ENCODE measurements at regions not wholly inside any gene's neighbourhood (a gene's known extent, or its start where the extent isn't known, plus 50 kb on each side); places are given as distances from the start of the nearest gene placed in this dataset.

DNA sequence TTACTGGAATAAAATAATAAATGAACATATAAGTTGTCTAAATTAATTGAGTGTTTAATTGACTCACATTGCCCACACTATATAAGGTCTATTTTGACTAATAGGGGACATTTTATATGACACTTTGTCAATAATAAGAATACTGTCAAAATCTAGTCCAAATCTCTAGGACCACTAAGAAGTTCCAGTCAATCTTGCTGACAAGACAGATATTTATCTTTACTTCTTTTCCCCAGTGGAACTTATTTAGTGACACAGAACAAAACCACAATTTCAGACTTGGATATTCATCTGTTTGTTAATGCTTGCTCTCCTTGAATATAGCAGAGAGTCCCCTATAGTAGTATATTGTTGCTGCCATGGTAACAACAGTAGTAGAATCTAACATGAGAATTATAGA, 954.6 kb upstream of the MANEA start:
- H3K9me3 ChIP-seq (ENCODE audit: insufficient read depth, low read length), result no peaks in the 10 kb centered on the region
- no peak overlapping the region for H3K27ac ChIP-seq (ENCODE audit: low read length)
- no peaks in the 10 kb centered on the region for H3K36me3 ChIP-seq (replicated peaks; ENCODE audit: low read depth, low read length)
- no peaks in the 10 kb centered on the region for H4K20me1 ChIP-seq (ENCODE audit: insufficient read depth, low read length)
- no peak overlapping the region for H3K4me3 ChIP-seq (ENCODE audit: low read length)
- no peak overlapping the region for H2AFZ ChIP-seq (ENCODE audit: low read depth, low read length)
- no peaks in the 10 kb centered on the region for H3K27me3 ChIP-seq (ENCODE audit: low read depth, low read length)
- TF ChIP-seq, protein P1, sequence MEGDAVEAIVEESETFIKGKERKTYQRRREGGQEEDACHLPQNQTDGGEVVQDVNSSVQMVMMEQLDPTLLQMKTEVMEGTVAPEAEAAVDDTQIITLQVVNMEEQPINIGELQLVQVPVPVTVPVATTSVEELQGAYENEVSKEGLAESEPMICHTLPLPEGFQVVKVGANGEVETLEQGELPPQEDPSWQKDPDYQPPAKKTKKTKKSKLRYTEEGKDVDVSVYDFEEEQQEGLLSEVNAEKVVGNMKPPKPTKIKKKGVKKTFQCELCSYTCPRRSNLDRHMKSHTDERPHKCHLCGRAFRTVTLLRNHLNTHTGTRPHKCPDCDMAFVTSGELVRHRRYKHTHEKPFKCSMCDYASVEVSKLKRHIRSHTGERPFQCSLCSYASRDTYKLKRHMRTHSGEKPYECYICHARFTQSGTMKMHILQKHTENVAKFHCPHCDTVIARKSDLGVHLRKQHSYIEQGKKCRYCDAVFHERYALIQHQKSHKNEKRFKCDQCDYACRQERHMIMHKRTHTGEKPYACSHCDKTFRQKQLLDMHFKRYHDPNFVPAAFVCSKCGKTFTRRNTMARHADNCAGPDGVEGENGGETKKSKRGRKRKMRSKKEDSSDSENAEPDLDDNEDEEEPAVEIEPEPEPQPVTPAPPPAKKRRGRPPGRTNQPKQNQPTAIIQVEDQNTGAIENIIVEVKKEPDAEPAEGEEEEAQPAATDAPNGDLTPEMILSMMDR (IDR thresholded peaks at IDR 0.05; ENCODE audit: low read depth, low read length), result no peak
- no peak for TF ChIP-seq EZH2phosphoT487 (IDR thresholded peaks at IDR 0.05; ENCODE audit: low read depth)
- no peak overlapping the region for H3K9ac ChIP-seq (ENCODE audit: low read length)
- H3K4me2 ChIP-seq (ENCODE audit: low read length), result no peak overlapping the region
- H3K79me2 ChIP-seq (ENCODE audit: low read length), result no peaks in the 10 kb centered on the region
- H3K4me1 ChIP-seq (ENCODE audit: low read length), result no peaks in the 10 kb centered on the region

DNA sequence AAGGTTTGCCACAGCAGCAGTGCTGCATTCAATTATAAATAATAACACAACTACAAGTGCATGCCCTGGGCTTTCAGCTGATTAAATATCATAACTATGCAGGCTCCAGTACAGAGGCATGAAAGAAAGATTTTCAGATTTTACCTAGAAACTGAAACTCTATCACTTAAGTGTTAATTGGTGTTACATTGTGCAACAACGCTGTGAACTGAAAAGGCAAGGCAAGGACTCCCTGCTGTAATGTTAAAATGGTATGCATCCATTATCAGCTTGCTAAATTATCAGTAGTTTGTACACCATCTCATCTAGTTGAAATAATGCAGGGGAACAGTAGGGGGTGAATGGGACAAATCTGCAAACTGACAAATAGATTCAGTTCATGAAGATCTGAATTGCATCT, 976.7 kb upstream of the MANEA start:
- Histone ChIP-seq H3K9me3 (ENCODE audit: insufficient read depth, low read length) (no peaks in the 10 kb centered on the region), H3K4me3 (ENCODE audit: low read length) (no peak overlapping the region), H3K27me3 (ENCODE audit: low read depth, low read length) (no peaks in the 10 kb centered on the region), H3K27ac (ENCODE audit: low read length) (no peak overlapping the region), H3K36me3 (replicated peaks; ENCODE audit: low read depth, low read length) (no peaks in the 10 kb centered on the region), H2AFZ (ENCODE audit: low read depth, low read length) (no peak overlapping the region), H3K79me2 (ENCODE audit: low read length) (no peaks in the 10 kb centered on the region), H3K9ac (ENCODE audit: low read length) (no peak overlapping the region), H3K4me2 (ENCODE audit: low read length) (no peak overlapping the region), H4K20me1 (ENCODE audit: insufficient read depth, low read length) (no peaks in the 10 kb centered on the region), H3K4me1 (ENCODE audit: low read length) (no peaks in the 10 kb centered on the region)
- TF ChIP-seq EZH2phosphoT487 (IDR thresholded peaks at IDR 0.05; ENCODE audit: low read depth), result no peak
- TF ChIP-seq, protein P1 (IDR thresholded peaks at IDR 0.05; ENCODE audit: low read depth, low read length), result no peak

DNA sequence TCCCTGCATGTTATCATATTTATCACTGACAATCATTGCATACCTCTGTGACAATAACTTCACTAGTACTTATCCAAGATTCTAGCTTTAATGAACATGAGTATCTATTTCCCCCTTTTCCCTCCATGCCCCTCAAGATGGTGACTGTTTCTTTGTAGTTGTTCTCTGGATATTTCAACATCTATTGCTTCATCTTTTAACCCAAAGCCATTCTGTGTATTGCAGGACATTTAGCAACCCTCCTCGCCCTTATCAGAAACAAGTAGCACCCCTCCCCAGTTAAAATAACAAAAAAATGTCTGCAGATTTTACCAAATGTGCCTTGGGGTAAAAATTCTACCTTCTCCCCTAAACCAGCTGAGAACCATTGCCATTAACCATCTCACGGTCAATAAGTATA, 979.8 kb upstream of the MANEA start:
- no peak overlapping the region for H2AFZ ChIP-seq (ENCODE audit: low read depth, low read length)

DNA sequence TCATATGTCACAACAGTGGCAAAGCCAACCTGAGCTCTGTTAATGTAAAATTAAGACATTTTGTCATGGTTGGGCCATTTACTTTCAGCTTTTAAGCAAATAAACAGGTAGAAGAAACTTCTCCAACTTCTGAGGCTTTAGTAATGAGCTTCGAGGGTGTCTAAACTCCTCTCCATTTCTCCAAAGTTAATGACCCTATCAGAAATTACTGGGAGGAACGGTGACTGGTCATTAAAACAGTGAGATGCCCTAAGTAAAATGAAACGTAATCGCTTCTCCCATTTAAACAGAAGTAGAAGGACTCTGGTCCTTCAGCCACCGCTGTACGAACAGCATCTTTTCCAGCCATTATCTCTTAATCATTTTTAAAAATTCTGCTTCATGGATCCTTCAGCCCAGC, 986.9 kb upstream of the MANEA start:
- TF ChIP-seq, protein P1 (IDR thresholded peaks at IDR 0.05; ENCODE audit: low read depth, low read length), result no peak
- no peak for TF ChIP-seq EZH2phosphoT487 (IDR thresholded peaks at IDR 0.05; ENCODE audit: low read depth)
- no peak overlapping the region for H2AFZ ChIP-seq (ENCODE audit: low read depth, low read length)
- no peaks in the 10 kb centered on the region for H3K4me1 ChIP-seq (ENCODE audit: low read length)
- no peak overlapping the region for H3K4me2 ChIP-seq (ENCODE audit: low read length)
- H3K4me3 ChIP-seq (ENCODE audit: low read length), result no peak overlapping the region
- no peak overlapping the region for H3K9ac ChIP-seq (ENCODE audit: low read length)
- H3K36me3 ChIP-seq (replicated peaks; ENCODE audit: low read depth, low read length), result no peaks in the 10 kb centered on the region
- H3K9me3 ChIP-seq (ENCODE audit: insufficient read depth, low read length), result no peaks in the 10 kb centered on the region
- no peaks in the 10 kb centered on the region for H3K27me3 ChIP-seq (ENCODE audit: low read depth, low read length)
- no peak overlapping the region for H3K27ac ChIP-seq (ENCODE audit: low read length)
- no peaks in the 10 kb centered on the region for H3K79me2 ChIP-seq (ENCODE audit: low read length)
- no peaks in the 10 kb centered on the region for H4K20me1 ChIP-seq (ENCODE audit: insufficient read depth, low read length)

More for the DNA sequence above, 979.8 kb upstream of the MANEA start:
- Histone ChIP-seq H3K79me2 (ENCODE audit: low read length) (no peaks in the 10 kb centered on the region), H3K4me3 (ENCODE audit: low read length) (no peak overlapping the region), H3K4me2 (ENCODE audit: low read length) (no peak overlapping the region), H4K20me1 (ENCODE audit: insufficient read depth, low read length) (no peaks in the 10 kb centered on the region), H3K4me1 (ENCODE audit: low read length) (no peaks in the 10 kb centered on the region), H3K27me3 (ENCODE audit: low read depth, low read length) (no peaks in the 10 kb centered on the region), H3K9me3 (ENCODE audit: insufficient read depth, low read length) (no peaks in the 10 kb centered on the region), H3K36me3 (replicated peaks; ENCODE audit: low read depth, low read length) (no peaks in the 10 kb centered on the region), H3K27ac (ENCODE audit: low read length) (no peak overlapping the region), H3K9ac (ENCODE audit: low read length) (no peak overlapping the region)
- no peak for TF ChIP-seq EZH2phosphoT487 (IDR thresholded peaks at IDR 0.05; ENCODE audit: low read depth)

DNA sequence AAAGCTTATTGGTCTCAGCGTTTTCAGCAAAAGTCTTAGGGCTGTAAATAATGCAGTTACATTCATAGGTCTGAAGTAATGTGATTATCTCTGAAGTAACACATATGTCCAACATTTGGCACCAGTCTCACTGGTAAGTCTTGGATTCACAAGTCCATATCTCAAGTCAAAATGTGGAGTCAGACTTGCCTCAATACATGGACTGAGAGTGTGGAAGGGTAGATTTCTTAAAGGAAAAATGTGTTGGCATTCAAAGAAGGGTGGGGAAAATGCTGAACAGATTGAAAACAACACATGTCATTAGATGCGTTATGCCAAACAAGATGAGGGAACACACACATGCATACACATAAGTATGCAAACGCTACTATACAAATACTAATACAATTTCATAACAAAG, 989.0 kb upstream of the MANEA start:
- Histone ChIP-seq H3K27me3 (ENCODE audit: low read depth, low read length) (no peaks in the 10 kb centered on the region), H3K36me3 (replicated peaks; ENCODE audit: low read depth, low read length) (no peaks in the 10 kb centered on the region), H2AFZ (ENCODE audit: low read depth, low read length) (no peak overlapping the region), H3K79me2 (ENCODE audit: low read length) (no peaks in the 10 kb centered on the region), H3K27ac (ENCODE audit: low read length) (no peak overlapping the region), H3K4me3 (ENCODE audit: low read length) (no peak overlapping the region), H4K20me1 (ENCODE audit: insufficient read depth, low read length) (no peaks in the 10 kb centered on the region), H3K9ac (ENCODE audit: low read length) (no peak overlapping the region), H3K4me2 (ENCODE audit: low read length) (no peak overlapping the region), H3K9me3 (ENCODE audit: insufficient read depth, low read length) (no peaks in the 10 kb centered on the region), H3K4me1 (ENCODE audit: low read length) (no peaks in the 10 kb centered on the region)
- TF ChIP-seq EZH2phosphoT487 (IDR thresholded peaks at IDR 0.05; ENCODE audit: low read depth), result no peak
- TF ChIP-seq, protein P1 (IDR thresholded peaks at IDR 0.05; ENCODE audit: low read depth, low read length), result no peak

All from OCI-LY3 (cell line).